PC-3 (cell line): ENCODE measurements at regions not wholly inside any gene's neighbourhood (a gene's known extent, or its start where the extent isn't known, plus 50 kb on each side); places are given as distances from the start of the nearest gene placed in this dataset.
A peak's percentile ranks its signal among the peaks of the same experiment; 100 is the strongest.

Source experiments
- ATAC-seq: fragments of 200-7000 bp; cut with Tn5 transposase; 2 replicates; pipeline ENCODE4 v1.9.1; 2020; ENCODE audit warnings: mild to moderate bottlenecking, moderate library complexity
- BruUV-seq: library from RNA; stranded (reverse); fragments of 400-500 nt; replicated peaks from 2 replicates; lab custom pipeline; 2021; lab: Mats Ljungman, UMichigan
- CTCF ChIA-PET: fragments of 300-600 bp; sonication (Branson Sonifier 250); formaldehyde crosslinking; loops from one replicate; lab custom pipeline; 2022; ENCODE audit warnings: antibody characterized with exemption; lab: Charles Lee
- POLR2A ChIA-PET: fragments of 300-600 bp; sonication (Branson Sonifier 250); formaldehyde crosslinking; loops from one replicate; lab custom pipeline; 2022; ENCODE audit warnings: antibody characterized with exemption; ENCODE audit not compliant: unreplicated experiment; lab: Charles Lee
- DNase-seq: peaks from one replicate; pipeline ENCODE4 v3.0.0-alpha.2; 2015
- H2AFZ ChIP-seq: fragments of 300-600 bp; sonication (generic); 2 replicates; pipeline ENCODE4 v1.6.0; 2016; ENCODE audit warnings: antibody characterized with exemption, low read length
- H3F3A ChIP-seq: fragments of 300-600 bp; sonication (generic); one replicate; pipeline ENCODE4 v1.6.0; 2017; ENCODE audit warnings: antibody characterized with exemption, low read length, control low read depth, mild to moderate bottlenecking; ENCODE audit not compliant: unreplicated experiment
- H3K27ac ChIP-seq: fragments of 300-600 bp; sonication (generic); 2 replicates; pipeline ENCODE4 v1.5.1; 2016; ENCODE audit warnings: mild to moderate bottlenecking, low read length
- H3K27me3 ChIP-seq: fragments of 300-600 bp; sonication (generic); 2 replicates; pipeline ENCODE4 v1.6.1; 2016; ENCODE audit warnings: low read length, mixed read lengths
- H3K36me3 ChIP-seq: fragments of 300-600 bp; sonication (generic); 2 replicates; pipeline ENCODE4 v1.6.1; 2016; ENCODE audit warnings: low read depth, mixed run types, low read length, mixed read lengths
- H3K4me1 ChIP-seq: fragments of 300-600 bp; sonication (generic); 2 replicates; pipeline ENCODE4 v1.5.1; 2016; ENCODE audit warnings: low read length; ENCODE audit not compliant: insufficient read depth
- H3K4me2 ChIP-seq: fragments of 300-600 bp; sonication (generic); 2 replicates; pipeline ENCODE4 v1.6.0; 2016; ENCODE audit warnings: low read length
- H3K4me3 ChIP-seq: fragments of 300-600 bp; sonication (generic); 2 replicates; pipeline ENCODE4 v1.5.1; 2016; ENCODE audit warnings: mild to moderate bottlenecking, low read length, mixed read lengths
- H3K79me2 ChIP-seq: fragments of 300-600 bp; sonication (generic); 2 replicates; pipeline ENCODE4 v1.6.1; 2017; ENCODE audit warnings: low read length, mixed read lengths
- H3K9ac ChIP-seq: fragments of 300-600 bp; sonication (generic); 2 replicates; pipeline ENCODE4 v1.6.0; 2016; ENCODE audit warnings: mild to moderate bottlenecking, low read length
- H3K9me2 ChIP-seq: fragments of 300-600 bp; sonication (generic); replicated peaks from 2 replicates; pipeline ENCODE4 v1.6.1; 2016; ENCODE audit warnings: mixed run types, low read length, mixed read lengths
- H3K9me3 ChIP-seq: fragments of 300-600 bp; sonication (generic); 2 replicates; pipeline ENCODE4 v1.6.1; 2016; ENCODE audit warnings: low read length, mixed read lengths
- H4K20me1 ChIP-seq: fragments of 300-600 bp; sonication (generic); 2 replicates; pipeline ENCODE4 v1.6.1; 2016; ENCODE audit warnings: low read length, mixed read lengths
- EZH2 ChIP-seq: fragments of 300-600 bp; sonication (generic); IDR thresholded peaks from one replicate; pipeline ENCODE4 v1.6.1; 2017; ENCODE audit warnings: antibody characterized with exemption, mild to moderate bottlenecking, low read length; ENCODE audit not compliant: unreplicated experiment
- EZH2phosphoT487 ChIP-seq: fragments of 300-600 bp; sonication (generic); IDR thresholded peaks from 2 replicates; pipeline ENCODE4 v1.6.1; 2018; ENCODE audit warnings: mild to moderate bottlenecking, antibody characterized with exemption, low read length, borderline replicate concordance
- intact Hi-C: fragments of 100-400 bp; cut with micrococcal nuclease; formaldehyde crosslinking; loops from 2 replicates; pipeline ENCODE4 v1.9.0; 2023
- TF ChIP-seq, protein P1 (sequence below): fragments of 300-600 bp; sonication (generic); conservative IDR thresholded peaks from 2 replicates; pipeline ENCODE4 v1.5.1; 2017; ENCODE audit warnings: antibody characterized with exemption, low read depth, mild to moderate bottlenecking, low read length

DNA sequence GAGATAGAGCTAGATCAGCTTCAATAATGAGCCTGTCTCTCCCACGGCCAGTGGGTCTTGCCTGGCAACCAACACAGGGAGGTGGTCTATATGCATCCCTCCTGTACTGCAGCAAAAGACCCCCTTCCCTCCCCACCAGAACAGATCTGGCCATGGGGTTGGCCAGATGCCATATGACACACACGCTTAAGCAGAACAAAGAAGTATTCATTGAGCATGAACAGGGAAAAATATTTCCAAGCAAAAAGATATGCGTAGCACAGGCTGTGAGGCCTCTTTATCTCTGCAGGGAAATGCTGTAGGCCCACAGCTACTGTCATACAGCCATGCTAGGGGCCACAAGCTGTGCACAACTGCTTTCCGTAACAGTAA lies 73.4 kb upstream of the NRSN1 start:
- Histone ChIP-seq H2AFZ (no peak overlapping the region), H3K4me1 (no peaks in the 10 kb centered on the region), H3K9me3 (no peaks in the 10 kb centered on the region), H3K79me2 (no peaks in the 10 kb centered on the region), H3K9ac (no peak overlapping the region), H3F3A (no peaks in the 10 kb centered on the region), H3K4me2 (no peak overlapping the region), H3K27ac (no peak overlapping the region), H3K36me3 (no peaks in the 10 kb centered on the region), H4K20me1 (no peaks in the 10 kb centered on the region), H3K27me3 (peaks cover 56% of the 10 kb centered on the region), H3K4me3 (no peak overlapping the region), H3K9me2 (no peaks in the 10 kb centered on the region)
- intact Hi-C loops: no loop called here
- ChIA-PET CTCF (no interaction called here), POLR2A (no interaction called here)
- no TSS peak for BruUV-seq
- DNase-seq (no peak), ATAC-seq (no peak)
- TF ChIP-seq EZH2phosphoT487: no peak
- TF ChIP-seq, protein P1, sequence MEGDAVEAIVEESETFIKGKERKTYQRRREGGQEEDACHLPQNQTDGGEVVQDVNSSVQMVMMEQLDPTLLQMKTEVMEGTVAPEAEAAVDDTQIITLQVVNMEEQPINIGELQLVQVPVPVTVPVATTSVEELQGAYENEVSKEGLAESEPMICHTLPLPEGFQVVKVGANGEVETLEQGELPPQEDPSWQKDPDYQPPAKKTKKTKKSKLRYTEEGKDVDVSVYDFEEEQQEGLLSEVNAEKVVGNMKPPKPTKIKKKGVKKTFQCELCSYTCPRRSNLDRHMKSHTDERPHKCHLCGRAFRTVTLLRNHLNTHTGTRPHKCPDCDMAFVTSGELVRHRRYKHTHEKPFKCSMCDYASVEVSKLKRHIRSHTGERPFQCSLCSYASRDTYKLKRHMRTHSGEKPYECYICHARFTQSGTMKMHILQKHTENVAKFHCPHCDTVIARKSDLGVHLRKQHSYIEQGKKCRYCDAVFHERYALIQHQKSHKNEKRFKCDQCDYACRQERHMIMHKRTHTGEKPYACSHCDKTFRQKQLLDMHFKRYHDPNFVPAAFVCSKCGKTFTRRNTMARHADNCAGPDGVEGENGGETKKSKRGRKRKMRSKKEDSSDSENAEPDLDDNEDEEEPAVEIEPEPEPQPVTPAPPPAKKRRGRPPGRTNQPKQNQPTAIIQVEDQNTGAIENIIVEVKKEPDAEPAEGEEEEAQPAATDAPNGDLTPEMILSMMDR: no peak

DNA sequence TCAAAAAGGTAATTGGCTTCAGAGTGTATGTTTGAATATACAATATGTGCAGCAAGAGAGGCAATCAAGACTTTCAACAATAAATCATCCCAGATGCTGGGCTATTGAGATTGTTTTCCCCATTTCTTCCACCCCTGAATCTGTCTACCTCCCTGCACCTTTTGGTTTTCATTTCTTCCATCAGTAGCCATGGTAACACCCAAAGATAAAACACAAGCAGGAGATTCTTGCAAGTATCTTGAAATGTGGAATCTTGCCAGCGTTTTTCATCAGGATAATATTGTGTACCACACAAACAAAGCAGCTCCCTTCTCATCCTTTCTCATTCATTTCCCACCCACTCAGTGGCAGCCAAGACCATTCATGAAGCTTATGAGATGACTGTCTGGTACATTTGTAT lies 73.0 kb upstream of the NRSN1 start:
- TF ChIP-seq EZH2 (no peak), EZH2phosphoT487 (no peak)
- TF ChIP-seq, protein P1: no peak
- DNase-seq (no peak), ATAC-seq (no peak)
- Histone ChIP-seq H3K27ac (no peak overlapping the region), H3K9me3 (no peaks in the 10 kb centered on the region), H3K27me3 (peaks cover 56% of the 10 kb centered on the region), H3K9me2 (no peaks in the 10 kb centered on the region), H3K4me1 (no peaks in the 10 kb centered on the region), H2AFZ (no peak overlapping the region), H3F3A (no peaks in the 10 kb centered on the region), H3K79me2 (no peaks in the 10 kb centered on the region), H3K9ac (no peak overlapping the region), H3K4me3 (no peak overlapping the region), H3K4me2 (no peak overlapping the region), H4K20me1 (no peaks in the 10 kb centered on the region), H3K36me3 (no peaks in the 10 kb centered on the region)
- ChIA-PET CTCF (no interaction called here), POLR2A (no interaction called here)
- no TSS peak for BruUV-seq
- intact Hi-C loops: no loop called here

DNA sequence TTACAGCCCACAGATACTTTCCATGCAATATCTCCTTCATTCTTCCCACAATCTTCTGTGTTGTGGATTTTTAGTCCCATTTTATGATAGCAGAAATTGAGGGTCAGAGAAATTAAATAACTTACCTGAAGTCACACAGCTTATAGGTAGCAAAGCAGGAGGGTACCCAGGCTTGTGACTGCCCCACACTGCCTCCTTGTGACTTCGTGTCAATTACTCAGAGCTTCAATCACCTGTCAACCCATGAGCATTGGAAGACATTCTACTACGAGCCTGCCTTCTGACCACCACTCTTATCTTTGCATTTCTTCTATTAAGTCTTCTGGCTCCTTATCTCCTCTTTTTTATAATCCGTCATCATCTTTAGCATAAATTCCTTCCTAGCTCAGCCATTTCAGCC lies 71.6 kb upstream of the NRSN1 start:
- H3K4me1 ChIP-seq: no peaks in the 10 kb centered on the region
- H3K4me3 ChIP-seq: no peak overlapping the region
- no peaks in the 10 kb centered on the region for H3F3A ChIP-seq
- no peaks in the 10 kb centered on the region for H3K36me3 ChIP-seq
- DNase-seq (no peak), ATAC-seq (no peak)
- POLR2A ChIA-PET: no interaction called here
- no peak overlapping the region for H2AFZ ChIP-seq
- H3K9ac ChIP-seq: no peak overlapping the region
- no peak overlapping the region for H3K27ac ChIP-seq
- no peak overlapping the region for H3K4me2 ChIP-seq
- CTCF ChIA-PET: no interaction called here
- no peaks in the 10 kb centered on the region for H3K9me3 ChIP-seq
- H4K20me1 ChIP-seq: no peaks in the 10 kb centered on the region
- BruUV-seq: no TSS peak
- no peak for TF ChIP-seq EZH2phosphoT487
- TF ChIP-seq, protein P1: 0 out of 2 replicates have a peak, but pooled peaks have one; percentile 24
- intact Hi-C loops: no loop called here
- no peaks in the 10 kb centered on the region for H3K9me2 ChIP-seq
- H3K79me2 ChIP-seq: no peaks in the 10 kb centered on the region
- peaks cover 55% of the 10 kb centered on the region for H3K27me3 ChIP-seq
